Naive B cell (primary cell): ENCODE measurements at regions not wholly inside any gene's neighbourhood (a gene's known extent, or its start where the extent isn't known, plus 50 kb on each side); places are given as distances from the start of the nearest gene placed in this dataset.

Experiments used
- ATAC-seq, 2 donors: fragments of 150-1000 bp; cut with Tn5 transposase; 2 replicates each; pipeline ENCODE4 v1.10.0; 2021; ENCODE audit warnings: low read depth in 2 of 2, mild to moderate bottlenecking in 2 of 2, moderate library complexity in 2 of 2
- DNase-seq: peaks from one replicate; pipeline ENCODE4 v3.0.0; 2022
- H3K27ac Mint-ChIP-seq, 6 donors: one replicate each; pipeline ENCODE4 v1.8.0; 2020 to 2022; ENCODE audit warnings: mild to moderate bottlenecking in 6 of 6, mixed read lengths in 6 of 6, moderate library complexity in 5 of 6, inconsistent platforms in 2 of 6
- H3K27me3 Mint-ChIP-seq, 3 donors: one replicate each; pipeline ENCODE4 v1.8.0; 2021 to 2022; ENCODE audit warnings: mixed read lengths in 3 of 3, mild to moderate bottlenecking in 1 of 3
- H3K36me3 Mint-ChIP-seq, 2 donors: one replicate each; pipeline ENCODE4 v1.8.0; 2020 to 2022; ENCODE audit warnings: mixed read lengths in 2 of 2, inconsistent platforms in 1 of 2, mild to moderate bottlenecking in 1 of 2
- H3K4me1 Mint-ChIP-seq, 3 donors: one replicate each; pipeline ENCODE4 v1.8.0; 2020 to 2022; ENCODE audit warnings: mixed read lengths in 3 of 3, inconsistent platforms in 1 of 3, mild to moderate bottlenecking in 1 of 3, moderate library complexity in 1 of 3
- H3K4me3 Mint-ChIP-seq, 8 donors: one replicate each; pipeline ENCODE4 v1.8.0; 2020 to 2022; ENCODE audit warnings: mild to moderate bottlenecking in 8 of 8, mixed read lengths in 8 of 8, moderate library complexity in 8 of 8, inconsistent platforms in 2 of 8
- H3K9me3 Mint-ChIP-seq, 7 donors: one replicate each; pipeline ENCODE4 v1.8.0; 2020 to 2022; ENCODE audit warnings: mixed read lengths in 7 of 7, mild to moderate bottlenecking in 5 of 7, inconsistent platforms in 2 of 7, moderate library complexity in 1 of 7

DNA sequence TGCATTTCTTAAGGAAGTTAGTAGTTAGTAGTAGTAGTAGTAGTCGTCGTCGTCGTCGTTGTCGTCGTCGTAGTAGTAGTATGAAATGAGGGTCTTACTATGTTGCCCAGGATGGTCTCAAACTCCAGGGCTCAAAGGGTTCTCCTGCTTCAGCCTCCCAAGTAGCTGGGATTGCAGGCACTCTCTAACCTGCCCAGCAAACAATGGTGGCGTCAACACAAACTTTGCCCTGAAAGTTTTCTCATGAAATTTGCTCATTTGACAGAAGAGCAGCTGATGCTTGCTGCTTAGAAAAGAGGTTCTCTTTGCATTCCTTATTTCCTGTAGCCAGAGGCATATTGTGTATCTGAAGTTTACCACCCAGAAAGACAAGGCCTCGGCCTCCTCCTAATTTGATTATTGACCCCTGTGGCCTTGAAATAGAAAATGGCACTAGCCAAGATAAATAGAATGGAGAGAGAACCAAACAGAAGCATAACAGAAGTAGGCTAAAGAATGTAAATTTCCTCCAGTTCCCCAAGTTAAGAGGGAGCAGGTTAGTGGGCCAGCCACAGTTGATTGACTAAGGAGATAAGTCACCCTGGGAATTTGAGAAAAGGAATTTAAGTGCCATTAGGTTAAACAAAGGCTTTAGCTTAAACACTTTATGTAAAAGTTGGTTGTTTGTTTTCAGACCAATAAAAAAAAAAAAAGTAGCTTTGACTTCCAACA is 166.2 kb upstream of the ROBO2 start:
- Mint-ChIP-seq H3K36me3 (no peaks in the 10 kb centered on the region), H3K27me3 (no peaks in the 10 kb centered on the region), H3K4me1 (no peaks in the 10 kb centered on the region), H3K9me3 (peaks cover 0 to 8% (median 4%) of the 10 kb centered on the region in 7 donors), H3K4me3 (no peak overlapping the region), H3K27ac (no peak overlapping the region)
- no peak for DNase-seq
- no peak for ATAC-seq

DNA sequence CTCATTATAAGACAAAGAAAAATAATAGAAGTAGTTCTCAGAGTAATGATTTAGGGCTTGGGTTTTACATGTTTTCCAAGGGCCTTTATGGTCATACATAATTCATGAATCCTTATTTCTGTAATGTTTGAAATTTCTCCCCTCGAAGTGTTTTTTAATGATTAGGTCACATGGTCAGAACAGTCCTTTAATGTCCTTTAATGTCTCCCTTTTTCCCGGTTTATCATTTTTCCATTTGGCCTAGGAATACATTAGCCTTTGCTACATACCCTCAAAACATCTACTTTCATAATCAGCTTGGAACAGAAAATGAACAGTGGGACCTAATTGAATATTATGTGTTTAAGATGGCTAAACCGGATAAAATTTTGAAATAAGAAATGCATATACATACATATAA is 159.9 kb upstream of the ROBO2 start:
- Mint-ChIP-seq H3K36me3 (no peaks in the 10 kb centered on the region), H3K27me3 (no peaks in the 10 kb centered on the region), H3K4me1 (no peaks in the 10 kb centered on the region), H3K27ac (no peak overlapping the region), H3K9me3 (peaks cover 0 to 9% (median 4%) of the 10 kb centered on the region in 7 donors), H3K4me3 (no peak overlapping the region)
- DNase-seq (no peak), ATAC-seq (no peak)

DNA sequence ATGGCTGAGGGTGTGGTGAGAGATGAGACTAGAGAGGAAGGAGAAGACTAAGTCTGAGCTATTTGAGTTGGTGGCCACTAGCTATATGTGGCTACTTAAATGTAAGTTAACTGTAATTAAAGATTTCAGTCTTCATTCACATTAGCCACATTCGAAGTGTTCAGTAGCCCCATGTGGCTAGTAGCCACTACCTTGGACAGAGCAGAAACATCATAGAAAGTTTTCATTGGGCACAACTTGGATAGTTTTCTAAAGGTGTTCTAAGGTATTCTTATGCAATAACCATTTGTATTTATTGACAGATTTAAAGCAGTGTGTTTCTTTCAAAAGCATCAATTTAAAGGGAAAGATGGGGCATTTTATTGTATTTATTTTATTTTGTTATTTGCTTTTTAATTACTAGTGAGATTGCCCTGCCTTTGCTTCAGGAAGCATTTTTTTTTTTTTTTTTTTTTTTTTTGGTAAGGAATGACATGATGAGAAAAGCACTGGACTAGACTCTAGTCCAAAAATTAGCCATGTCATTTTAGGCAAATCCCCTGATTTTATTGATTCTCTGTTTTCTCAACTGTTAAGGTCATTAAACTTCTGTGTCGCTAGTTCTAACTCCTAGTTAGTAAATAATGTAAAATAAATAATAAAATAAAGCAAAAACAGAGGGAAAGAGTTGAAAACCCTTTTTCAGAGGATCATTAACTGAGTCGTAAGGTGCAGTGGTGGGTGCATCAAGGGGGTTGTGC is 153.0 kb upstream of the ROBO2 start:
- no peaks in the 10 kb centered on the region for H3K27me3 Mint-ChIP-seq
- no peak overlapping the region for H3K4me3 Mint-ChIP-seq
- H3K27ac Mint-ChIP-seq, result peak overlapping the region in 1 of 6 donors; percentile 38
- H3K4me1 Mint-ChIP-seq, result no peaks in the 10 kb centered on the region
- peaks cover 0 to 9% (median under 1%) of the 10 kb centered on the region in 7 donors for H3K9me3 Mint-ChIP-seq
- DNase-seq (no peak), ATAC-seq (no peak)
- no peaks in the 10 kb centered on the region for H3K36me3 Mint-ChIP-seq

DNA sequence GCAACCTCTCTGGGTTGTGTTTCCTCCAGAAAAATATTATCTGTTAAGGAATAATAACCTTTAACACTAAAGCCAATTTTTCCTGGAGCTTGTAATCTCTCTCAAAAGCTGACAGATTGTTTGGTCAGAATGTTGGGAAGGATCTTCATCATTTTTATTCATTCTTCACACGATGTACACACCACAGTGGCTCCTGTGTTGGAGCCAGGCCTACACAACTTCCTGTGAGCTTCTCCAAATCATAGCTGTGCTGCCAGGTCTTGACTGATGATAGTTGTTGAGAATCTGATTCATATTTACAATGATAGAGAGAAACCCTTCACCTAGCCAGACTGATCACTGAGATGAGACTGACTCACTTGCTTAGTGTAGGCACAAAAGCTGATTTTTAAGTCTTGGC is 151.0 kb upstream of the ROBO2 start:
- H3K9me3 Mint-ChIP-seq, result peaks cover 0 to 8% (median 0%) of the 10 kb centered on the region in 7 donors
- no peak overlapping the region for H3K4me3 Mint-ChIP-seq
- no peaks in the 10 kb centered on the region for H3K27me3 Mint-ChIP-seq
- ATAC-seq (no peak), DNase-seq (no peak)
- H3K36me3 Mint-ChIP-seq, result no peaks in the 10 kb centered on the region
- no peaks in the 10 kb centered on the region for H3K4me1 Mint-ChIP-seq
- no peak overlapping the region for H3K27ac Mint-ChIP-seq

DNA sequence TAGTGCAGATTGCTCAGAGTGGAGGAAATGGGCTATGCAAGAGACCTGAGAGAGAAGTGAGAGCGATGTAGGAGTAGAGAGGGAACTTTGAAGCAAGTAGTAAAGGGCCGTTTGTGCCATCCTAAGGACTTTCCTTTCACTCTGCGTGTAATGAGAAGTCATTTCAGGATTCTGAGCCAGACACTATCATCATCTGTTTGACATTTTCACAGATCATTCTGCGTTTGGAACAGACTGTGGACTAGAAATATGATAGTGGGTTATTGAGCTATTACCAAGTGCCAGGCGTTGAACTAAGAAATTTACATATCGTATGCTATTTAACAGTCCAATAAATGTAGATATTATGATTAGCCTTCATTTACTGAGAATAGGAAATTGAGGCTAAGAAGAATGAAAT is 150.0 kb upstream of the ROBO2 start:
- H3K27ac Mint-ChIP-seq, result no peak overlapping the region
- no peak for ATAC-seq

DNA sequence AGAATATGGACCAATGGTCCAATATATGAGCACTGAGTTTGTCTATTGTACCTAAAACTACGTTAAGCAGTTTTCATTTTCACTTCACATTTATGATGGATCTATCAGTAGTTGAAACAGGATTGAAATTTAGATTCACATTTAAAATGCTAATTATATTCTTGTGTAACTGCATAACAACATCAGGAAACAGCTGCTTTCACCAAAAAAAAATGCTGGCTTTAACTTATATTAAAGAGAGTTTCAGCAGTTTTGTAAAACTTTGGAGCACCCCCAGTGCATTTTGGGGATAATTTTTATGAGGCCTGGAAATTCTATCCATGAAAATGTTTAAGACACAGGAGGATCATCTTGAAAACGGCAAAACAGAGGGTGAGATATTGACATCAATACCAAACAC is 142.8 kb upstream of the ROBO2 start:
- Mint-ChIP-seq H3K27ac (no peak overlapping the region), H3K36me3 (no peaks in the 10 kb centered on the region), H3K4me3 (no peak overlapping the region), H3K27me3 (no peaks in the 10 kb centered on the region), H3K4me1 (no peaks in the 10 kb centered on the region), H3K9me3 (peaks cover 0 to 4% (median 2%) of the 10 kb centered on the region in 7 donors)
- ATAC-seq (no peak), DNase-seq (no peak)

More for the DNA sequence above, 150.0 kb upstream of the ROBO2 start:
- no peaks in the 10 kb centered on the region for H3K36me3 Mint-ChIP-seq
- no peak overlapping the region for H3K4me3 Mint-ChIP-seq
- no peak for DNase-seq
- peaks cover 0 to 8% (median 0%) of the 10 kb centered on the region in 7 donors for H3K9me3 Mint-ChIP-seq
- no peaks in the 10 kb centered on the region for H3K27me3 Mint-ChIP-seq
- no peaks in the 10 kb centered on the region for H3K4me1 Mint-ChIP-seq

DNA sequence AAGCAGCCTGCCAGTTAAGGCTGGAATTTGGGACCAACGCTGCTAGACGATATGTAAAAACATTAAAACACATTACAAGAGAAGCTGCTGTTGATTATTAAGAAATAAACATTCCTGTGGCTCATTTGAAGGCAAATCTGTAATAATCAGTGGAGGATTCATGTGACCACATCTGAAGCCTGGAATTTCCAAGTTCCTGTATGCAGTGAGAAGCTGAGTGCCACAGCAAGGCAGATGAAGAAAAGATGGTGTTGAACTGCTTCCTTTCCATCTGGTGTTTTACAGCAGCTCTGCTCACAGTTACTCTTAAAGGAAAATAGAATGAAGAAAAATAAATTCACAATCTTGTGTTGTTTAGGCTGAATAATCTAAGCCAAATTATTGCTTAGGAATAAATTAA is 139.3 kb upstream of the ROBO2 start:
- H3K4me1 Mint-ChIP-seq, result no peaks in the 10 kb centered on the region
- no peak overlapping the region for H3K4me3 Mint-ChIP-seq
- H3K9me3 Mint-ChIP-seq, result peaks cover 0 to 12% (median 2%) of the 10 kb centered on the region in 7 donors
- no peaks in the 10 kb centered on the region for H3K36me3 Mint-ChIP-seq
- no peak for DNase-seq
- ATAC-seq, result no peak
- H3K27me3 Mint-ChIP-seq, result no peaks in the 10 kb centered on the region
- H3K27ac Mint-ChIP-seq, result no peak overlapping the region

DNA sequence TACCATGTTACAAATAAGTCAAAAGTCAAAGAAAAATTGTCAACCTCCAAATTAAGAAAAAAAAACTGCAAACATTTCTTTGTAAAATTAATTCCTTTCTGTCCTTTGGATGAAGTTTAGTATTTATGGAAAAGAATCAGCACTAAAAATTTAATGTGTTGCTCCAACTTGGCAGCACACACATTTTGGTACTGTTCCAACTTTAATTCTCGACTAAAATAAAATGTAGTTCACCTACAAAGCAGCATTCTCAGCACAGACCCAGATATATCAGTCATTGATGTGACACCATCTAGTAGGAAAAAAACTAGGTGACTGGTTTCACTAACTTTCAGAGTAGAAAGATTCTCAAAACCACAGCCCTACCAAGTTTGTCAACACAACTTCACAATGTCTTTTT is 131.7 kb upstream of the ROBO2 start:
- no peak overlapping the region for H3K4me3 Mint-ChIP-seq
- DNase-seq (no peak), ATAC-seq (no peak)
- no peaks in the 10 kb centered on the region for H3K4me1 Mint-ChIP-seq
- H3K27me3 Mint-ChIP-seq, result no peaks in the 10 kb centered on the region
- no peaks in the 10 kb centered on the region for H3K36me3 Mint-ChIP-seq
- H3K27ac Mint-ChIP-seq, result no peak overlapping the region
- H3K9me3 Mint-ChIP-seq, result peaks cover 0 to 24% (median 2%) of the 10 kb centered on the region in 7 donors

DNA sequence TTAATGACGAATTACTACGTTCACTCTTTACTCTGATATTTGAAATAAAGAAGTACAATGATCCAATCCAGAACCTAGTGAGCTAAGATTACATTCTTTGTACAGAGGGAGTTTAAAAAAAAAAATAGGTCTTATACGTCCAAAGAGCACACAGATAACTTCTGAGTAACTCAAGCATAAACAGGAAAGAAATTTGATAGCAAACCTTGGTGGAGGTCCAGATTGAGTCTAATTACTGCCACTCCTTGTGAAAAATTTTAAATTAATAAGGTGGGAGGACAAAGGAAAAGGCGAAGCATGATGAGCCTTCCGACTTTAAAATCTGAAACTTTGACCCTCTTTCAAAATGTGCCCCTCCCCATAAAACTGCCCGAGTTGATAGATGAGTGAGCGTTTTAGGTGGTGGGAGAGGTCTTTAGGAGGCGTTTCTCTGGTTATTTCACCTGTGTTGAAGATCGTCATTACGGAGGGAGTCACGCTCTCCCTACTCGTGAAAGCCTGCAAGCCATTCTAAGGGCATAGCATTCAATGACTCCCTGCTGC is 127.0 kb upstream of the ROBO2 start:
- no peak for ATAC-seq
- H3K27ac Mint-ChIP-seq, result no peak overlapping the region
- no peaks in the 10 kb centered on the region for H3K36me3 Mint-ChIP-seq
- no peaks in the 10 kb centered on the region for H3K27me3 Mint-ChIP-seq
- peaks cover 0 to 10% (median 4%) of the 10 kb centered on the region in 7 donors for H3K9me3 Mint-ChIP-seq
- no peak overlapping the region for H3K4me3 Mint-ChIP-seq
- no peaks in the 10 kb centered on the region for H3K4me1 Mint-ChIP-seq
- no peak for DNase-seq

DNA sequence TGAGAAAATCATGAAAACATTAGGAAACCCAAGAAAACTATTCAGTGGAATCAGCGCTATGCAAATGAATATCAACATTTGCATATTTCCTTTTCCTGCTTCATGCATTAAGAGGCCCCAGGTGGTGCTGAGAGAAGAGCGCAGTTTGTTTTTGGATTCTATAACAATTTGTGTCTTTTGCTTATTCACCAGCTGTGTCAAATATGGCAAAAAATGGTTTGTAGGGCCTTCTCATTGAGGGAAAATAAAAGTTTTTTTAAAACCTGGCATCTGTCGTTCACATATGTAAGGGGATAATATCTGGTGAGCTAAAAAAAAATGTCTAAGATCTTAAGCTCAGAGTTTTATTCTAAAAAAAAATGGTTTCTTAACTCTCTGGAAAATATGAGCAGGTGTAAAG is 122.5 kb upstream of the ROBO2 start:
- H3K27ac Mint-ChIP-seq, result no peak overlapping the region
- peaks cover 2 to 6% (median 4%) of the 10 kb centered on the region in 7 donors for H3K9me3 Mint-ChIP-seq
- H3K36me3 Mint-ChIP-seq, result no peaks in the 10 kb centered on the region
- ATAC-seq (no peak), DNase-seq (no peak)
- H3K4me1 Mint-ChIP-seq, result no peaks in the 10 kb centered on the region
- no peak overlapping the region for H3K4me3 Mint-ChIP-seq
- H3K27me3 Mint-ChIP-seq, result no peaks in the 10 kb centered on the region

DNA sequence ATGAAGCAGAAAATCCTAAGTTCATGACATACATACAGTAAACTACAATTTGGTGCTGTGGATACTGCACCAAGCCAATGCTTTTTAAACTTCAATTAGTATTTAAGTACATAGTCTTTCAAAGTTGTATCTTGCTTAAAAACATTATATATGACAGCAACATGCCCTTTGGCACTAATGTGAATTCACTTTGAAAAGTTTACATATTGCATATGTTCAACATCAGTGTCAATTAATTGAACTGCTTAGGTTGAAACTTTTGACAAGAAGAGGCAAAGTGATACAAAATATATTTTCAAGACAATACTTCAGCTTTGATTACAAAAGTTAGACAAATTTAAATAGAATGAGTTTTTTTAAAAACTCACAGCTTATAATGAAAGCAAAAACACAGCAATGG is 119.4 kb upstream of the ROBO2 start:
- Mint-ChIP-seq H3K4me3 (no peak overlapping the region), H3K4me1 (no peaks in the 10 kb centered on the region), H3K27me3 (no peaks in the 10 kb centered on the region), H3K36me3 (no peaks in the 10 kb centered on the region), H3K27ac (no peak overlapping the region), H3K9me3 (peaks cover 0 to 9% (median 4%) of the 10 kb centered on the region in 7 donors)
- ATAC-seq (no peak), DNase-seq (no peak)

DNA sequence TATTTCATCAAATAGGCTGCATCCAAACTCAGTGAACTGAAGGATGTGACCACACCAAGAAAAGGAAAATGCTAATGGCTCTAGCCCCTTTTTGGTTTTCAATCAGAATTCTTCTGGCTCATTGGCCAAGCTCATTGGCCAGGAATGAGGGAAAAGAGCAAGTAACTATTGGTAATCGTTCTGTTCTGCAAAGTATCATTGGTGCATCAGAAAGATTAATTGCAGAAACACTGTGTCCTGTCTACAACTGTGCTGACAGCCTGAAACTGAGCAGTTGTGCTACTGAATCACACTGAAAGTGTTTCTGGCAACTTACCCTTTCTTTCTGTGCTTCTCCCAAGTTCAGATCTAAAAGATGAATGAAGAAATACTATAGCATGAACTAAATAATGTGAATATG is 116.4 kb upstream of the ROBO2 start:
- DNase-seq (no peak), ATAC-seq (no peak)
- Mint-ChIP-seq H3K36me3 (no peaks in the 10 kb centered on the region), H3K4me3 (no peak overlapping the region), H3K4me1 (no peaks in the 10 kb centered on the region), H3K9me3 (peaks cover 0 to 11% (median 2%) of the 10 kb centered on the region in 7 donors), H3K27me3 (no peaks in the 10 kb centered on the region), H3K27ac (no peak overlapping the region)

DNA sequence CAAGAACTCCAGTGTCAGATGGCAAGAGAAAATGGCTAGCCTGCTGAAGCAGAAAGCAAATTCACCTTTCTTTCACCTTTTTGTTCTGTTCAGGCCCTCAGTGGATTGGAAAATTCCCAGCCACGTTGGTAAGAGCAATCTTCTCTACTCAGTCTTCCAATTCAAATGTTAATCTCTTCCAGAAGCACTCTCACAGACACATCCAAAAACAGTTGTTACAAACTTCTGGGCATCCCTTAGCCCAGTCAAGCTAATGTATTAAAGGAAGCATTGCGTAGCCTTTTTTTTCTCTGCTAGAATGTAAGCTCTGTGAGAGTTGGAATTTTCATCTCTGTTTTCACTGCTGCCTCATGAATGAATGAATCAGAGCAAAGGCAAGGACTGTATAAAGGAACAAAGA is 109.2 kb upstream of the ROBO2 start:
- ATAC-seq (no peak), DNase-seq (no peak)
- H3K4me3 Mint-ChIP-seq, result no peak overlapping the region
- H3K27ac Mint-ChIP-seq, result no peak overlapping the region
- no peaks in the 10 kb centered on the region for H3K36me3 Mint-ChIP-seq
- no peaks in the 10 kb centered on the region for H3K4me1 Mint-ChIP-seq
- no peaks in the 10 kb centered on the region for H3K27me3 Mint-ChIP-seq
- H3K9me3 Mint-ChIP-seq, result peaks cover 0 to 9% (median 0%) of the 10 kb centered on the region in 7 donors

DNA sequence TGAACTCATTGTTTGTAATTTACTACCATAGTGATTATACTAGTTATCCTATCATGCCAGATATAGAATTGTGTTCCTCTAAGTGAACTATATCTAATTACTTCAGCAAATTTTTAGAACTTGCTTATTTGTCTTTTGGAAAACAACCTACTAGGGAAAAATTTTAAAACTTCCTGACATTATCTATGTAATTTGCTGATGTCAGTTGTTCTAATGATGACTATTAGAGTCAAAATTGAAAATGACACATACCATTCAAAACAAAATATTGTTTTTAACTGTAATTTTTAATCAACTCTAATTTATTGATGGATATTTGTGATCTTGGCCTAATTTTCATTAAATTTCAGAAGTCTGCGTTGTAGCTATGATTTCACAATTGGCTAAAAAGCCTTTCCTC is 106.7 kb upstream of the ROBO2 start:
- H3K27ac Mint-ChIP-seq, result no peak overlapping the region
- H3K4me3 Mint-ChIP-seq, result no peak overlapping the region
- H3K4me1 Mint-ChIP-seq, result no peaks in the 10 kb centered on the region
- H3K36me3 Mint-ChIP-seq, result no peaks in the 10 kb centered on the region
- peaks cover 0 to 5% (median under 1%) of the 10 kb centered on the region in 7 donors for H3K9me3 Mint-ChIP-seq
- DNase-seq, result no peak
- no peaks in the 10 kb centered on the region for H3K27me3 Mint-ChIP-seq
- no peak for ATAC-seq
